BLaER1 treated with 17β-estradiol and CSF1 and Interleukin-3, amounts not matched to agents 10 nM and 100 nM (cell line): ENCODE measurements at regions not wholly inside any gene's neighbourhood (a gene's known extent, or its start where the extent isn't known, plus 50 kb on each side); places are given as distances from the start of the nearest gene placed in this dataset.

Experiments used
- H3K27ac ChIP-seq, 11 experiments: shearing (Covaris generic); formaldehyde crosslinking; 2 replicates each; pipeline ENCODE4 v1.8.1; 2022
- H3K27me3 ChIP-seq, 11 experiments: shearing (Covaris generic); formaldehyde crosslinking; 2 replicates each; pipeline ENCODE4 v1.8.1; 2022
- H3K36me3 ChIP-seq, 11 experiments: shearing (Covaris generic); formaldehyde crosslinking; 2 replicates each; pipeline ENCODE4 v1.8.1; 2022
- H3K4me1 ChIP-seq, 10 experiments: shearing (Covaris generic); formaldehyde crosslinking; 2 replicates each; pipeline ENCODE4 v1.8.1; 2022
- H3K4me2 ChIP-seq, 11 experiments: shearing (Covaris generic); formaldehyde crosslinking; 2 replicates each; pipeline ENCODE4 v1.8.1; 2022
- H3K4me3 ChIP-seq, 10 experiments: shearing (Covaris generic); formaldehyde crosslinking; 2 replicates each; pipeline ENCODE4 v1.8.1; 2022
- H3K9ac ChIP-seq, 11 experiments: shearing (Covaris generic); formaldehyde crosslinking; 2 replicates each; pipeline ENCODE4 v1.8.1; 2022
- H3K9me3 ChIP-seq, 11 experiments: shearing (Covaris generic); formaldehyde crosslinking; replicated peaks in 1 of 11; 2 replicates each; pipeline ENCODE4 v1.8.1; 2022
- H4K20me1 ChIP-seq, 11 experiments: shearing (Covaris generic); formaldehyde crosslinking; 2 replicates each; pipeline ENCODE4 v1.8.1; 2022
- Cebpa-rat ChIP-seq, 11 experiments: shearing (Covaris generic); IDR thresholded peaks; 2 replicates each; pipeline ENCODE4 v1.8.1; 2022

DNA sequence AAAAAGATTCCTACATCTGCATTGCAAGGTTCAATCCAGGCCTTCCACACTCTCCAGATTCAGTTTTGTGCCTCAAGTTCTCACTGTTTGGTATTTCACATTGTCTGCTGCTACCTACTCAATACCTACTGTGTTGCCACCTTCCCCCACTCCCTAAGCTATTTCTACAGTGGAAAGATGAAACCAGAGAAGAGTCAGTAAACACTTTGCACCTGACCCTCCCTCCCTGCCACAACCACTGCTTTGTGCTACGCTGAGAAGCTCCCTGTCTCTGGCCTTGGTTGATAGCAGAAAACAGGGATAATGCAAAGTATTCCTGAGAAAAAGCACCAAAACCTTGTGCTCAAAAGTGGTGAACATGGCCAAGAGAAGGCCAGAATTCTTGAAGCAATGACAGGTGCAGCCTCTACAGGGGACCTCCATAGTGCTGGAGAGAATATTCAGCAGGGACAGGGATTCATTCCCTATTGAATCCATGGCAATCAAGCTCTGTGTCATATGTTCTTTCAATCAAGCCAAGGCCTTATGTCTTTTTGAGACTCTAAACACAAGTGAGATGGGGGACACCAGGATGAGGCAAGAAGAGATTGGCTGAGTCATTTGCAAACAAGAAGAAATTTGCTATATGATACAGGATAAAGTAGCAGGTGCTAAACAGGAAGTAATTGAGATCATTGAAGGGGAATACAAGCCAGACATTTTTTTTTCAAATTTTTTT is 83.5 kb upstream of the LIPC start:
- Histone ChIP-seq H3K9me3 (peaks cover under 1 to 27% (median 17%) of the 10 kb centered on the region in 11 experiments; a peak in 17 of 22 replicates), H3K36me3 (no peaks in the 10 kb centered on the region), H4K20me1 (no peaks in the 10 kb centered on the region), H3K27ac (no peak overlapping the region), H3K4me3 (no peak overlapping the region), H3K27me3 (no peaks in the 10 kb centered on the region), H3K4me1 (peaks cover 8 to 14% (median 12%) of the 10 kb centered on the region in 10 experiments; a peak in 19 of 20 replicates), H3K9ac (no peak overlapping the region), H3K4me2 (no peak overlapping the region)
- no peak for TF ChIP-seq Cebpa-rat (IDR thresholded peaks at IDR 0.05)

DNA sequence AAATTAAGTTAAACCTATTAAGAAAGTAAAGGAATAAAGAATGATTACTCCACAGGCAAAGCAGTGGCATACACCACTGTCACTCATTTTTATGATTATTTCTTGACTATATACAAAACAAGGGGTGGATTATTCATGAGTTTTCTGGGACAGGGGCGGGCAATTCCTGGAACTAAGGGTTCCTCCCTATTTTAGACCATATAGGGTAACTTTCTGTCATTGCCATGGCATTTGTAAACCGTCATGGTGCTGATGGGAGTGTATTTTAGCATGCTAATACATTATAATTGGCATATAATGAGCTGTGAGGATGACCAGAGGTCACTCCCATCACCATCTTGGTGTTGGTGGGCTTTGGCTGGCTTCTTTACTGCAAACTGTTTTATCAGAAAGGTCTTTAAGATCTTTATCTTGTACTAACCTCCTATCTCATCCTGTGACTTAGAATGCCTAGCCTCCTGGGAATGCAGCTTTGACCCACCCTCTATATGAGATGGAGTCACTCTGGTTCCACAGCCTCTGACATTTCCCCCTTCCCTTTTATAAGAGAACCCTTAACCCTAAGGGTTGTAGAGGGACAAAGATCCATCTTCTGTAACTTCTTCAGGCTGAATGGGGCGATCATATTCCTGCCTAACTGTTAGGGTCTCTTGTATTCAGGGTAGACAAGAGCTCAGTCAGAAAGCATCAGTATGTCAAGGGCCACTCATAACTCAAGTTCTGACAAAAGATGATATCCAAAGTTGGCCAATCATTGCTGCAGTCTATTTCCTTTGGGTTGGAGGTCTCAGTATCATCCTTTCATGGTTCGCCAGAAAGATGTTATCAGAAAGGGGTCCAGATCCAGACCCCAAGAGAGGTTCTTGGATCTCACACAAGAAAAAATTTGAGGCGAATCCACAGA is 79.5 kb upstream of the LIPC start:
- no peaks in the 10 kb centered on the region for H4K20me1 ChIP-seq
- no peak overlapping the region for H3K9ac ChIP-seq
- no peak overlapping the region for H3K27ac ChIP-seq
- peaks cover 16 to 25% (median 21%) of the 10 kb centered on the region in 10 experiments for H3K4me1 ChIP-seq
- H3K4me2 ChIP-seq: no peak overlapping the region
- H3K36me3 ChIP-seq: no peaks in the 10 kb centered on the region
- H3K9me3 ChIP-seq: peaks cover 0 to 24% (median 11%) of the 10 kb centered on the region in 11 experiments; a peak in 14 of 22 replicates
- no peaks in the 10 kb centered on the region for H3K27me3 ChIP-seq
- H3K4me3 ChIP-seq: no peak overlapping the region
- TF ChIP-seq Cebpa-rat (IDR thresholded peaks at IDR 0.05): no peak

DNA sequence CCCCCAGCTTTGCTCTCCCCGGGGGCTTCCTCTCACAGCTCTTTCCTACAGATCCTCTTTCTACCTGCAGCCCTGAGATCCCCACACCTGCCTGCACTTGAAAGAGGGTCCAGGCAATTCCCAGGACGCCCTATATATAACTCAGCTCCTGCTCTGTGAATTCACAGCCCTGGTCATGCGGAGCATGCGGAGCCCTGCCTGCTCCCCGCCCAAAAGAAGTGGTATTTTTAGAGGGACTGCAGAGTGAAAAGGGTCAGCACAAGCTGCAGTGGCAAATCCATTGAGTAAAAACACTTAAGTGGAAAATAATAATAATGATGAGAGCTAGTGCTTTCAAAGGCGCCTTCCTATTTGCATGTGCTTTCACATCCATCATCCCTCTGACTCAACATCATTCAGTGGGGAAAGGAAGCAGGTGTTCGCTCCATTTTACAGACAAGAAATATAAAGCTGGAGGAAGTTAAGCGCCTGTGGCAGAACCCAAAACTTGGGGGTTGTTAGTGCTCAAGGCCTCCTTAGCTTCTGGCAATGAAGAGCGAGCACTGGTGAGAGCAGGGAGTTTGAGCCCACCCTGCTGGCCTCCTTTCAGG is 76.3 kb upstream of the LIPC start:
- H3K9ac ChIP-seq: no peak overlapping the region
- no peaks in the 10 kb centered on the region for H3K36me3 ChIP-seq
- H3K27me3 ChIP-seq: no peaks in the 10 kb centered on the region
- peaks cover 34 to 57% (median 43%) of the 10 kb centered on the region in 10 experiments for H3K4me1 ChIP-seq
- H3K4me3 ChIP-seq: no peak overlapping the region
- peak overlapping the region; percentile 20 to 62 (median 53); a peak in 21 of 22 replicates for H3K4me2 ChIP-seq
- H3K9me3 ChIP-seq: peaks cover 0 to 22% (median 10%) of the 10 kb centered on the region in 11 experiments; a peak in 13 of 22 replicates
- no peak for TF ChIP-seq Cebpa-rat (IDR thresholded peaks at IDR 0.05)
- no peak overlapping the region for H3K27ac ChIP-seq
- no peaks in the 10 kb centered on the region for H4K20me1 ChIP-seq

DNA sequence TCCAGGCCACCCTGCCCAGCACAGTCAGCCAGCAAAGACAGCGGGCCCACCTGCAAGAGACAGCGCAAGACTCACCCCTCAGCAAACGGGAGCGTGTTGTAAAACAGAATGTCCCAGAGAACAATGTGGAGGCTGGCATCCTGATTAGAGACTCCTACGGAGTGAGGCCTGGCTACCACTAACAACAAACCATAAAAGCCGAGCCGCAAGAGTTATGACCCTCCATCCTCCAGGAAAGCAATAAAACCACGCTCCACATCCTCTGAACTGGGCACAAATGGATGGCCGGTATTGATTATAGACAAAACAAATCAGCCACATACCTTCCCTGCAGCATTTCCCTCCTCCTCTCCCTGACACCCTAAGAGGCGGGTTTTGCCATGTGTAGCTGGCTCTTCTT is 75.8 kb upstream of the LIPC start:
- no peak for TF ChIP-seq Cebpa-rat (IDR thresholded peaks at IDR 0.05)
- H3K9ac ChIP-seq: no peak overlapping the region
- peak overlapping the region; percentile 20 to 62 (median 53); a peak in 18 of 22 replicates for H3K4me2 ChIP-seq
- no peak overlapping the region for H3K4me3 ChIP-seq
- H3K36me3 ChIP-seq: no peaks in the 10 kb centered on the region
- H4K20me1 ChIP-seq: no peaks in the 10 kb centered on the region
- H3K27me3 ChIP-seq: no peaks in the 10 kb centered on the region
- H3K27ac ChIP-seq: no peak overlapping the region
- H3K9me3 ChIP-seq: peaks cover 0 to 17% (median 10%) of the 10 kb centered on the region in 11 experiments; a peak in 12 of 22 replicates
- H3K4me1 ChIP-seq: peaks cover 36 to 62% (median 47%) of the 10 kb centered on the region in 10 experiments

DNA sequence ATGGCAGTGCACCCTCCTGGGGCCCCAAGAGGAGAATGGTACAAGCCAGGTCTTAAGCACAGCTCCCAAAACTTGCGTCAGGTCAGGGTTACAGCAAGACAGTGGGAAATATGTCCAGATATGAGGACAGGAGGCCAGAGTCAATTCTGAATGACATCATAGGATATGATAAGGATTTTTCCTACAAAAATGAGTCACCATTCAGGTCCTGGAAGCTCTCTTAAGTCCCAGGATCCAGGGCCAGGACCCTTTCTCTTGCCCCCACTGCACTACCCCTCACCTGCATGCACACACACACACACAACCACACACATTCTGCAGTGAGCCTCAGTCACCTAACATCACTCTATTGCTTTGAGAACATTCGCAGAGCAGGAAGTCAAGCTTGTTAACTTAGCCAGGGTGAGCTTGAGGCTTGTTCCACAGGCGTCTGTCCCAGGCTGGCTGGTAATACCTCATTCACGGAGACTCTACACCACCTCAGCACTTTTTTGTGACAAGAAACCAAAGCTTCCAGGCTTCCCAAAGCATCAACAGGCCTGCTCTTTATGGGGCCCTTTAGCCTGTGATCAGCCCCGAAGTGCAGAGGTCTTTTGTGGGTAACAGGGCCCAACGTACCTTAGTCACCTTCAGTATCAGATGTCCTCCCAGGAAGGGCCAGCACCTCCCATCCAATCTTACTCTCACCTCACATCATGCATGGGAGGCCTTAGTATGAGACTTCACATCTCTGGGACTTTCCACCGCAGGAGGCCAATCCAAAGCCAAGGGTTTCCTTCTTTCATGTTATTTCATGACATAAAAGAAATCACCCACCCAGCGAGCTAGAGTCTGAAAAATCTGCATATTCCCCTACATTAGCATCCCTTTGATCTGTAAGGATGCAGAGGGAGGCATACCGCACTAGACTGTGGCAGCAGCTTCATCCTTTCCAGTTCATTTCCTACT is 74.0 kb upstream of the LIPC start:
- H3K4me3 ChIP-seq: no peak overlapping the region
- H4K20me1 ChIP-seq: no peaks in the 10 kb centered on the region
- no peaks in the 10 kb centered on the region for H3K36me3 ChIP-seq
- no peak for TF ChIP-seq Cebpa-rat (IDR thresholded peaks at IDR 0.05)
- H3K4me2 ChIP-seq: peak overlapping the region; percentile 2 to 56 (median 42); a peak in 21 of 22 replicates
- no peak overlapping the region for H3K9ac ChIP-seq
- no peaks in the 10 kb centered on the region for H3K27me3 ChIP-seq
- H3K27ac ChIP-seq: no peak overlapping the region
- peaks cover 46 to 80% (median 65%) of the 10 kb centered on the region in 10 experiments for H3K4me1 ChIP-seq
- H3K9me3 ChIP-seq: peaks cover 0 to 29% (median 5%) of the 10 kb centered on the region in 11 experiments; a peak in 12 of 22 replicates

DNA sequence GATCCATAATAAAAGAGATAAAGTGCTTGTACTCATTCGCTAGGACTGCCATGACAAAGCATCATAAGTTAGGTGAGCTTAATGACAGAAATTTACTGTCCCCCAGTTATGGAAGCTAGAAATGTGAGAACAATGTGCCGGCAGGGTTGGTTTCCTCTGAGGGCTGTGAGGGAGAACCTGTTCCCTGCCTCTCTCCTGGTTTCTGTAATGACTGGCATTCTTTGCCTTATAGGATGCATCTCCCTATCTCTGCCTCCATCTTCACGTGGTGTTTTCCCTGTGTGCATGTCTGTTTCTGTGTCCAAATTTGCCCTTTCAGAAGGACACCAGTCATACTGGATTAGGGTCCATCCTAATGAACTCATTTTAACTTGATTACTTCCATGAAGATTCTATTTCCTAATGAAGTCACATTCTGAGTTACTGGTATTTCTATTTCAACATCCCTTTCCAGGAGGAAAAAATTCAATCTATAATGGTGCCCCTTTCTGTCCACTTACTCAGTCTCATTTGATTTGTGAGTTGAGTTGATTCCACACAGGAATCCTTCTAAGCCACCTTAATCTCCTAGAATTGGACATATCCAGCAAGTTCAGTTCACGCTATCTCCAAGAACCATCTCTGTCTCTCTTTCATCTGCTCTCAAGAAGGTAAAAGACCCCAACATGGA is 71.2 kb upstream of the LIPC start:
- Histone ChIP-seq H3K4me1 (peaks cover 49 to 84% (median 70%) of the 10 kb centered on the region in 10 experiments), H4K20me1 (no peaks in the 10 kb centered on the region), H3K4me3 (no peak overlapping the region), H3K4me2 (peak overlapping the region in 8 of 11 experiments; percentile 51 to 92 (median 85); a peak in 13 of 22 replicates), H3K9me3 (peaks cover 13 to 47% (median 22%) of the 10 kb centered on the region in 11 experiments), H3K27ac (peak overlapping the region in 5 of 11 experiments; percentile 44 to 75 (median 71); a peak in 8 of 22 replicates), H3K9ac (no peak overlapping the region), H3K36me3 (no peaks in the 10 kb centered on the region; a peak in 1 of 22 replicates), H3K27me3 (no peaks in the 10 kb centered on the region)
- no peak for TF ChIP-seq Cebpa-rat (IDR thresholded peaks at IDR 0.05)

DNA sequence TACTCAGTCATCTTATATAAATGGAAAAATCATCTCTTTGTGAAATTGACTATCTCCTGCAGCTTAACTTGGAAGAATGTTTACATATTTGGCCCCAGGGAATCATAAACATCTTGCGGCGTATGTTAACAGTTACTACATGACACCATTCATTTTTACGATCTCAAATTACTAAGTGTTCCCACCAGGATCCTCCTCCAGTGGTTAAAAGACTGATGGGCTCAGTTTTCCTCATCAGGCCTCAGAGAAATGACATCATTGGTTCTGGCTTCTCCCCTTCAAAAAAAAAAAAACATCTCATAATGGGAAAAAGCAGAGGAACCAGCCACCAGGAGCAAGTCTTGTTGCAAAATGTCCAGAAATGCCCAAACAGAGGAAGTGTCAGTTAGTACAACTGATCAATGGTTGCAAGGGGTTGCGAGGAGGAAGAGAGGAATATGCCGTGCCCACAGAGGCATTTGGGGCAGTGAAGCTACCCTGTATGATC is 70.5 kb upstream of the LIPC start:
- Histone ChIP-seq H4K20me1 (no peaks in the 10 kb centered on the region), H3K36me3 (no peaks in the 10 kb centered on the region; a peak in 1 of 22 replicates), H3K9me3 (peaks cover 16 to 55% (median 29%) of the 10 kb centered on the region in 11 experiments), H3K4me3 (peak overlapping the region in 1 of 10 experiments; percentile 22; a peak in 3 of 20 replicates), H3K4me2 (peak overlapping the region in 9 of 11 experiments; percentile 31 to 92 (median 85); a peak in 18 of 22 replicates), H3K27ac (peak overlapping the region in 6 of 11 experiments; percentile 11 to 75 (median 66); a peak in 9 of 22 replicates), H3K9ac (no peak overlapping the region), H3K4me1 (peaks cover 41 to 77% (median 65%) of the 10 kb centered on the region in 10 experiments), H3K27me3 (no peaks in the 10 kb centered on the region)
- peak in 10 of 11 experiments; percentile 43 to 87 (median 60); a peak in 16 of 22 replicates for TF ChIP-seq Cebpa-rat (IDR thresholded peaks at IDR 0.05)
